HCT116 (cell line): ENCODE measurements at regions not wholly inside any gene's neighbourhood (a gene's known extent, or its start where the extent isn't known, plus 50 kb on each side); places are given as distances from the start of the nearest gene placed in this dataset.

ENCODE experiments used
- POLR2A ChIP-seq: IDR thresholded peaks from 2 replicates; pipeline ENCODE4 v1.7.0; 2011; ENCODE audit warnings: borderline replicate concordance; ENCODE audit not compliant: insufficient read depth, insufficient read length; ENCODE audit errors: extremely low read depth
- POLR2AphosphoS5 ChIP-seq: IDR thresholded peaks from 2 replicates; pipeline ENCODE4 v1.6.1; 2011; ENCODE audit warnings: mild to moderate bottlenecking, low read depth, low read length, moderate library complexity
- RAD21 ChIP-seq: IDR thresholded peaks from 2 replicates; pipeline ENCODE4 v1.6.1; 2012; ENCODE audit warnings: low read depth, mild to moderate bottlenecking
- SIN3A ChIP-seq: IDR thresholded peaks from 2 replicates; pipeline ENCODE4 v1.6.1; 2012; ENCODE audit warnings: low read depth
- SP1 ChIP-seq: IDR thresholded peaks from 2 replicates; pipeline ENCODE4 v1.6.1; 2012; ENCODE audit warnings: low read depth
- YY1 ChIP-seq: IDR thresholded peaks from 2 replicates; pipeline ENCODE4 v1.6.1; 2011; ENCODE audit warnings: low read length, low read depth, moderate library complexity, mild to moderate bottlenecking; ENCODE audit not compliant: insufficient replicate concordance; ENCODE audit errors: extremely low read depth
- ZFX ChIP-seq: fragments of 450-650 bp; IDR thresholded peaks from 2 replicates; pipeline ENCODE4 v1.6.1; 2017
- ZNF274 ChIP-seq: fragments of 200-500 bp; sonication (Bioruptor generic); IDR thresholded peaks from 2 replicates; pipeline ENCODE4 v1.6.1; 2014; ENCODE audit warnings: mild to moderate bottlenecking, low read depth, low read length, inconsistent platforms
- TF ChIP-seq, protein P1 (sequence below), 3 experiments: fragments of 200-600 bp in 1 of 3; sonication (generic) in 1 of 3; IDR thresholded peaks in 2 of 3; conservative IDR thresholded peaks in 1 of 3; 2 replicates each; pipeline ENCODE4 v1.5.1; 2012 to 2017; ENCODE audit warnings: low read depth in 2 of 3, low read length in 2 of 3, antibody characterized with exemption in 1 of 3, borderline replicate concordance in 1 of 3, control low read depth in 1 of 3, mild to moderate bottlenecking in 1 of 3, mixed read lengths in 1 of 3, mixed run types in 1 of 3, moderate library complexity in 1 of 3; ENCODE audit not compliant: insufficient read depth in 1 of 3
- TF ChIP-seq, protein P2 (sequence below): IDR thresholded peaks from 2 replicates; pipeline ENCODE4 v1.6.1; 2012

DNA sequence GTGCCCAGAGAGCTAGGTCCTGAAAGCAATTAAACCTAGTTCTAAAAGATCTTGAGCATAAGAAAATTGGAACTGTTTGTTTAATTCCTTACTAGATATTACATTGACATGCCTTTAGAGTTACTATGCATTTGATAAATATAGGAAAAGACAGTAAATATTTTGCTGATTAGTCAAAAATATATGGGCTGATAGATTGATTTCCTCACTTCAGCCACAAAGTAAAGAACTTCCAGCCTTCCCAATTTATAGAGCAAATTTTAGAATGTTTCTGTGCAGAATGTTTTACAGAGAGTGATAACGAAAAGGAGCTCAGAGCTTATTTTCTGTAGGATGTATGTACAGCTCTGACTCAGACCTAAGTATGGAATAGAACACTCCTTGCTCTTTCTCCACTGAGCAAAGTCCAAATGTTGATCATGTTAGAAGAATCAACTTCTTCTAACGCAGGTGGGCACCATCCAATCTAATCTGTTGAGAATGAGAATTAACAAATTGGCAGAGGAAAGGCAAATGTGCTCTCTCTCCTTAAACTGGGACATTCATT, 72.9 kb upstream of the PAM start:
- no peak for TF ChIP-seq ZNF274
- TF ChIP-seq, protein P1, sequence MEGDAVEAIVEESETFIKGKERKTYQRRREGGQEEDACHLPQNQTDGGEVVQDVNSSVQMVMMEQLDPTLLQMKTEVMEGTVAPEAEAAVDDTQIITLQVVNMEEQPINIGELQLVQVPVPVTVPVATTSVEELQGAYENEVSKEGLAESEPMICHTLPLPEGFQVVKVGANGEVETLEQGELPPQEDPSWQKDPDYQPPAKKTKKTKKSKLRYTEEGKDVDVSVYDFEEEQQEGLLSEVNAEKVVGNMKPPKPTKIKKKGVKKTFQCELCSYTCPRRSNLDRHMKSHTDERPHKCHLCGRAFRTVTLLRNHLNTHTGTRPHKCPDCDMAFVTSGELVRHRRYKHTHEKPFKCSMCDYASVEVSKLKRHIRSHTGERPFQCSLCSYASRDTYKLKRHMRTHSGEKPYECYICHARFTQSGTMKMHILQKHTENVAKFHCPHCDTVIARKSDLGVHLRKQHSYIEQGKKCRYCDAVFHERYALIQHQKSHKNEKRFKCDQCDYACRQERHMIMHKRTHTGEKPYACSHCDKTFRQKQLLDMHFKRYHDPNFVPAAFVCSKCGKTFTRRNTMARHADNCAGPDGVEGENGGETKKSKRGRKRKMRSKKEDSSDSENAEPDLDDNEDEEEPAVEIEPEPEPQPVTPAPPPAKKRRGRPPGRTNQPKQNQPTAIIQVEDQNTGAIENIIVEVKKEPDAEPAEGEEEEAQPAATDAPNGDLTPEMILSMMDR (IDR thresholded peaks at IDR 0.05 in 2 of 3, conservative IDR thresholded peaks at IDR 0.05 in 1 of 3; ENCODE audit: borderline replicate concordance in 1 of 3, insufficient read depth in 1 of 3, low read depth in 2 of 3, low read length in 2 of 3): no peak
- no peak for TF ChIP-seq POLR2AphosphoS5
- TF ChIP-seq RAD21: no peak
- TF ChIP-seq, protein P2, sequence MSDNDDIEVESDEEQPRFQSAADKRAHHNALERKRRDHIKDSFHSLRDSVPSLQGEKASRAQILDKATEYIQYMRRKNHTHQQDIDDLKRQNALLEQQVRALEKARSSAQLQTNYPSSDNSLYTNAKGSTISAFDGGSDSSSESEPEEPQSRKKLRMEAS: no peak
- TF ChIP-seq YY1: no peak
- TF ChIP-seq POLR2A: no peak
- no peak for TF ChIP-seq SP1
- TF ChIP-seq SIN3A: no peak
- TF ChIP-seq ZFX: no peak
